GM12878 (cell line): ENCODE measurements at regions not wholly inside any gene's neighbourhood (a gene's known extent, or its start where the extent isn't known, plus 50 kb on each side); places are given as distances from the start of the nearest gene placed in this dataset.

ENCODE experiments used
- BRCA1 ChIP-seq: IDR thresholded peaks from 2 replicates; pipeline ENCODE4 v1.6.1; 2011; ENCODE audit warnings: low read depth, low read length, improper control_type of control experiment
- CBFB ChIP-seq: IDR thresholded peaks from 2 replicates; pipeline ENCODE4 v1.6.1; 2016; ENCODE audit warnings: antibody characterized with exemption, low read depth
- CHD2 ChIP-seq: IDR thresholded peaks from 2 replicates; pipeline ENCODE4 v1.6.1; 2011; ENCODE audit warnings: low read depth, low read length, improper control_type of control experiment, borderline replicate concordance
- CTCF ChIP-seq, 3 experiments: IDR thresholded peaks in 2 of 3; conservative IDR thresholded peaks in 1 of 3; 2 replicates each; pipeline ENCODE4 v1.5.1; 2011; ENCODE audit warnings: low read depth in 3 of 3, low read length in 3 of 3, mild to moderate bottlenecking in 3 of 3, control low read depth in 2 of 3, moderate library complexity in 2 of 3, inconsistent platforms in 1 of 3, mixed read lengths in 1 of 3; ENCODE audit not compliant: control insufficient read depth in 2 of 3, insufficient read depth in 1 of 3; ENCODE audit errors: extremely low read depth in 1 of 3
- DPF2 ChIP-seq: fragments of 450-650 bp; IDR thresholded peaks from 2 replicates; pipeline ENCODE4 v1.6.1; 2017; ENCODE audit warnings: mild to moderate bottlenecking
- E4F1 ChIP-seq: fragments of 450-650 bp; IDR thresholded peaks from 2 replicates; pipeline ENCODE4 v1.6.1; 2018; ENCODE audit warnings: borderline replicate concordance, mild to moderate bottlenecking; ENCODE audit not compliant: partially characterized antibody
- EGR1 ChIP-seq, 2 experiments: IDR thresholded peaks; 1 replicate in 1 of 2; 2 replicates in 1 of 2; pipeline ENCODE4 v1.6.1; 2011 to 2012; ENCODE audit warnings: low read depth in 2 of 2, low read length in 2 of 2, borderline replicate concordance in 1 of 2, mild to moderate bottlenecking in 1 of 2, moderate library complexity in 1 of 2
- IKZF1 ChIP-seq: fragments of 450-650 bp; conservative IDR thresholded peaks from 2 replicates; pipeline ENCODE4 v1.6.1; 2017; ENCODE audit warnings: antibody characterized with exemption, mild to moderate bottlenecking
- KAT2A ChIP-seq: conservative IDR thresholded peaks from 2 replicates; pipeline ENCODE4 v1.6.1; 2011; ENCODE audit warnings: low read depth, low read length; ENCODE audit not compliant: control insufficient read depth
- KDM1A ChIP-seq: fragments of 200-600 bp; sonication (generic); IDR thresholded peaks from 2 replicates; pipeline ENCODE4 v1.6.1; 2016; ENCODE audit warnings: borderline replicate concordance
- LARP7 ChIP-seq: fragments of 450-650 bp; IDR thresholded peaks from 2 replicates; pipeline ENCODE4 v1.6.1; 2017; ENCODE audit warnings: mild to moderate bottlenecking
- MEF2A ChIP-seq: IDR thresholded peaks from 2 replicates; pipeline ENCODE4 v1.6.1; 2011; ENCODE audit warnings: low read depth, mild to moderate bottlenecking, low read length, moderate library complexity; ENCODE audit not compliant: insufficient read depth
- SIN3A ChIP-seq: IDR thresholded peaks from 2 replicates; pipeline ENCODE4 v1.6.1; 2012; ENCODE audit warnings: low read depth, low read length, improper control_type of control experiment
- SIX5 ChIP-seq: IDR thresholded peaks from 2 replicates; pipeline ENCODE4 v1.6.1; 2011; ENCODE audit warnings: mild to moderate bottlenecking, low read depth, low read length, moderate library complexity; ENCODE audit not compliant: severe bottlenecking
- SMC3 ChIP-seq: IDR thresholded peaks from 2 replicates; pipeline ENCODE4 v1.6.1; 2011; ENCODE audit warnings: low read length, improper control_type of control experiment, borderline replicate concordance
- SP1 ChIP-seq: IDR thresholded peaks from one replicate; pipeline ENCODE4 v1.6.1; 2011; ENCODE audit warnings: low read depth, low read length
- STAT3 ChIP-seq: IDR thresholded peaks from 2 replicates; pipeline ENCODE4 v1.6.1; 2011; ENCODE audit warnings: low read depth, low read length, improper control_type of control experiment
- TCF12 ChIP-seq: IDR thresholded peaks from 2 replicates; pipeline ENCODE4 v1.6.1; 2011; ENCODE audit warnings: low read depth, mild to moderate bottlenecking, low read length
- ZNF384 ChIP-seq: IDR thresholded peaks from 2 replicates; pipeline ENCODE4 v1.6.1; 2012; ENCODE audit warnings: low read depth, mild to moderate bottlenecking, low read length, improper control_type of control experiment, borderline replicate concordance
- ZNF622 ChIP-seq: fragments of 450-650 bp; IDR thresholded peaks from 2 replicates; pipeline ENCODE4 v1.6.1; 2017; ENCODE audit warnings: mild to moderate bottlenecking, inconsistent platforms
- TF ChIP-seq, protein P1 (sequence below): fragments of 450-650 bp; IDR thresholded peaks from 2 replicates; pipeline ENCODE4 v1.6.1; 2017; ENCODE audit warnings: low read depth, mild to moderate bottlenecking, moderate library complexity

DNA sequence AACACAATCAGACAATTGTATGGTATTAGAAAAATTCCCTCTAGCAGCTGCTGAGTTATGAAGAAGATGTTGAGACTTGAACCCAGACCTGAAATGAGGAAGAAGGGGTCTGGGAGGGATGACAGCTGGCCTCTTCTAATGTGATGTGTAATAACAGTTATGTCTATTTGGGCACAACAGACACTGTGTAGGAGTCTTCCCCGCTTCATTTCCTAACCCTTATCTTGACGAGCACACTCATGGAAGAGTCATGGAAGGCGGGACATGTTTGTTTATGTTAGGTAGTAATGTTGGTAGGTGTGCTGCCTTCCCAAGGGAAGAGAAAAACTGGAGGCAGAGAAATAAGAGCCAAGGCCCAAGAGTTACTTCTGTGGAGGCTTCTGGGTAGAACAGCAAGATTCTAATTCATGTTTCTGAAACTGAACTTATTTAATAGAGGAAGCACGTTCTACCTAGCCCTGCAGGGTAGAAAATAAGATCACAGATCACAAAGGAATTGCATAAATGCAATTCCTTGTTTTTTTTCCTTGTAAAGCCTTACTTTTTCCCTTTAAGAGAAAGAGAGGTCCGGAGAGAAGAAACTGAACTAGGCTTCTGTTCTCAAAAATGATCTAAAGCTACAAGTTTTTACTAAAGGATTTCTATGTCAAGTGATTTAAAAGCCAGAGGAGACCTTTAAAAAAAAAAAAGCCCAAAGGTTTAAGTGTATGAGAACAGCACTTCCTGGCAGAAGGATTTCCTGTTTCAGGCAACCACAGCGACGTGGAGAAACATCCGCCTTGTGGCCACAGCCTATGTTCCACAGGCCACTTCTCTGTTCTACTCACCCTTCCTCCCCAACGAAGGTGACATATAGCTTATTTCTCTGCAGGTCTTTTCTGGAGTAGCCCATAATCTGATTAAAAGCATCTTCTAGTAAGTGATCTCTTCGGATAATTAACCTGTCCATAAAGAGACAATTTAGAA is 68.5 kb upstream of the STK17B start (continued):
- TF ChIP-seq SIX5 (no peak), CHD2 (peak; percentile 67; the same call in 1 of the 2 replicates), ZNF622 (no peak), SP1 (peak; percentile 37), CBFB (peak; percentile 86), KDM1A (no peak), DPF2 (0 out of 2 replicates have a peak, but pooled peaks have one; percentile 25), LARP7 (no peak), BRCA1 (no peak), MEF2A (peak; percentile 27; the same call in 1 of the 2 replicates), TCF12 (0 out of 2 replicates have a peak, but pooled peaks have one; percentile 35), SIN3A (no peak), EGR1 (IDR thresholded peaks at IDR 0.05; ENCODE audit: borderline replicate concordance in 1 of 2, low read depth in 2 of 2, low read length in 2 of 2) (peak in 1 of 2 experiments; percentile 74; a peak in 1 of 3 replicates), KAT2A (no peak), IKZF1 (peak; percentile 77), STAT3 (peak; percentile 77; the same call in 1 of the 2 replicates), SMC3 (peak; percentile 20; the same call in 1 of the 2 replicates), E4F1 (peak; percentile 55), CTCF (IDR thresholded peaks at IDR 0.05 in 2 of 3, conservative IDR thresholded peaks at IDR 0.05 in 1 of 3; ENCODE audit: control insufficient read depth in 2 of 3, extremely low read depth in 1 of 3, insufficient read depth in 1 of 3, low read depth in 3 of 3, low read length in 3 of 3) (0 out of 6 replicates have a peak, but pooled peaks of 1 of the 3 experiments have one; percentile 3), ZNF384 (peak; percentile 95)
- TF ChIP-seq, protein P1, sequence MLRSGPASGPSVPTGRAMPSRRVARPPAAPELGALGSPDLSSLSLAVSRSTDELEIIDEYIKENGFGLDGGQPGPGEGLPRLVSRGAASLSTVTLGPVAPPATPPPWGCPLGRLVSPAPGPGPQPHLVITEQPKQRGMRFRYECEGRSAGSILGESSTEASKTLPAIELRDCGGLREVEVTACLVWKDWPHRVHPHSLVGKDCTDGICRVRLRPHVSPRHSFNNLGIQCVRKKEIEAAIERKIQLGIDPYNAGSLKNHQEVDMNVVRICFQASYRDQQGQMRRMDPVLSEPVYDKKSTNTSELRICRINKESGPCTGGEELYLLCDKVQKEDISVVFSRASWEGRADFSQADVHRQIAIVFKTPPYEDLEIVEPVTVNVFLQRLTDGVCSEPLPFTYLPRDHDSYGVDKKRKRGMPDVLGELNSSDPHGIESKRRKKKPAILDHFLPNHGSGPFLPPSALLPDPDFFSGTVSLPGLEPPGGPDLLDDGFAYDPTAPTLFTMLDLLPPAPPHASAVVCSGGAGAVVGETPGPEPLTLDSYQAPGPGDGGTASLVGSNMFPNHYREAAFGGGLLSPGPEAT = peak; percentile 67; the same call in 1 of the 2 replicates
